WTC11 (cell line): ENCODE measurements at regions not wholly inside any gene's neighbourhood (a gene's known extent, or its start where the extent isn't known, plus 50 kb on each side); places are given as distances from the start of the nearest gene placed in this dataset.

ENCODE experiments used
- ATAC-seq: fragments of 200-7000 bp; cut with Tn5 transposase; 2 replicates; pipeline ENCODE4 v1.10.0; 2021; ENCODE audit warnings: mild to moderate bottlenecking, moderate library complexity
- CTCF ChIA-PET: fragments of 300-600 bp; sonication (Branson Sonifier 250); formaldehyde crosslinking; loops from one replicate; lab custom pipeline; 2021; ENCODE audit warnings: antibody characterized with exemption; lab: Charles Lee
- POLR2A ChIA-PET: fragments of 350-600 bp; sonication (Branson Sonifier 250); formaldehyde crosslinking; loops from one replicate; lab custom pipeline; 2021; ENCODE audit warnings: antibody characterized with exemption; lab: Charles Lee
- DNase-seq: peaks from one replicate; pipeline ENCODE4 v3.0.0; 2021; ENCODE audit warnings: low spot score
- H3K27ac Mint-ChIP-seq: 2 replicates; pipeline ENCODE4 v1.8.0; 2021; ENCODE audit warnings: mixed read lengths
- H3K27me3 Mint-ChIP-seq: 2 replicates; pipeline ENCODE4 v1.8.0; 2021; ENCODE audit warnings: low read depth, mild to moderate bottlenecking, moderate library complexity, mixed read lengths
- H3K36me3 Mint-ChIP-seq: 2 replicates; pipeline ENCODE4 v1.8.0; 2021; ENCODE audit warnings: mixed read lengths
- H3K4me1 Mint-ChIP-seq: 2 replicates; pipeline ENCODE4 v1.8.0; 2022; ENCODE audit warnings: mixed read lengths
- H3K4me3 Mint-ChIP-seq: 2 replicates; pipeline ENCODE4 v1.8.0; 2021; ENCODE audit warnings: mild to moderate bottlenecking, moderate library complexity, mixed read lengths
- H3K9me3 Mint-ChIP-seq: 2 replicates; pipeline ENCODE4 v1.8.0; 2021; ENCODE audit warnings: mixed read lengths
- ATF1 ChIP-seq: sonication (generic); formaldehyde crosslinking; IDR thresholded peaks from 2 replicates; pipeline ENCODE4 v1.8.1; 2023; ENCODE audit warnings: mild to moderate bottlenecking, moderate library complexity, missing genetic modification reagents
- EMX1 ChIP-seq: fragments of 250-450 bp; sonication (Bioruptor Pico); IDR thresholded peaks from 2 replicates; pipeline ENCODE4 v1.8.0; 2021; ENCODE audit warnings: mild to moderate bottlenecking
- ETV6 ChIP-seq: sonication (generic); formaldehyde crosslinking; IDR thresholded peaks from 2 replicates; pipeline ENCODE4 v1.8.1; 2022; ENCODE audit warnings: mild to moderate bottlenecking, missing genetic modification reagents
- FOXP1 ChIP-seq: sonication (generic); formaldehyde crosslinking; IDR thresholded peaks from 2 replicates; pipeline ENCODE4 v1.8.0; 2022; ENCODE audit warnings: missing genetic modification reagents, mild to moderate bottlenecking, moderate library complexity, borderline replicate concordance
- GRHL2 ChIP-seq: fragments of 250-450 bp; sonication (Bioruptor Pico); IDR thresholded peaks from 2 replicates; pipeline ENCODE4 v1.8.0; 2022; ENCODE audit warnings: mild to moderate bottlenecking, moderate library complexity; ENCODE audit not compliant: insufficient replicate concordance, severe bottlenecking
- NFATC4 ChIP-seq: fragments of 250-450 bp; sonication (Bioruptor Pico); IDR thresholded peaks from 2 replicates; pipeline ENCODE4 v1.9.0; 2021; ENCODE audit warnings: mild to moderate bottlenecking
- NFYB ChIP-seq: sonication (generic); formaldehyde crosslinking; conservative IDR thresholded peaks from 2 replicates; pipeline ENCODE4 v1.8.0; 2022; ENCODE audit warnings: low read depth, missing genetic modification reagents
- NR1H2 ChIP-seq: sonication (generic); formaldehyde crosslinking; IDR thresholded peaks from 2 replicates; pipeline ENCODE4 v1.9.0; 2021; ENCODE audit warnings: mild to moderate bottlenecking, moderate library complexity, missing genetic modification reagents
- PRRX2 ChIP-seq: fragments of 250-450 bp; sonication (Bioruptor Pico); IDR thresholded peaks from 2 replicates; pipeline ENCODE4 v1.8.0; 2021; ENCODE audit warnings: mild to moderate bottlenecking
- RELA ChIP-seq: sonication (generic); formaldehyde crosslinking; IDR thresholded peaks from 2 replicates; pipeline ENCODE4 v1.8.1; 2022; ENCODE audit warnings: missing genetic modification reagents, mild to moderate bottlenecking, borderline replicate concordance
- SOX15 ChIP-seq: fragments of 250-450 bp; sonication (Bioruptor Pico); IDR thresholded peaks from 2 replicates; pipeline ENCODE4 v1.9.0; 2021; ENCODE audit warnings: mild to moderate bottlenecking
- ZBTB21 ChIP-seq: sonication (generic); formaldehyde crosslinking; IDR thresholded peaks from 2 replicates; pipeline ENCODE4 v1.8.1; 2023; ENCODE audit warnings: mild to moderate bottlenecking, missing genetic modification reagents, borderline replicate concordance
- ZNF219 ChIP-seq: sonication (generic); formaldehyde crosslinking; IDR thresholded peaks from 2 replicates; pipeline ENCODE4 v1.8.0; 2023; ENCODE audit warnings: missing genetic modification reagents, mild to moderate bottlenecking, borderline replicate concordance
- ZNF416 ChIP-seq: fragments of 250-450 bp; sonication (Bioruptor Pico); IDR thresholded peaks from 2 replicates; pipeline ENCODE4 v1.9.0; 2021; ENCODE audit warnings: mild to moderate bottlenecking, inconsistent platforms
- TF ChIP-seq, protein P1 (sequence below): sonication (generic); formaldehyde crosslinking; IDR thresholded peaks from 2 replicates; pipeline ENCODE4 v1.8.0; 2022; ENCODE audit warnings: mild to moderate bottlenecking, missing genetic modification reagents
- TF ChIP-seq, protein P2 (sequence below): fragments of 250-450 bp; sonication (Bioruptor Pico); IDR thresholded peaks from 2 replicates; pipeline ENCODE4 v1.9.0; 2021; ENCODE audit warnings: mild to moderate bottlenecking
- TF ChIP-seq, protein P3 (sequence below): sonication (generic); formaldehyde crosslinking; IDR thresholded peaks from 2 replicates; pipeline ENCODE4 v1.8.1; 2023; ENCODE audit warnings: mild to moderate bottlenecking, missing genetic modification reagents
- TF ChIP-seq, protein P4 (sequence below): sonication (generic); formaldehyde crosslinking; IDR thresholded peaks from 2 replicates; pipeline ENCODE4 v1.8.1; 2022; ENCODE audit warnings: missing genetic modification reagents, borderline replicate concordance
- TF ChIP-seq, protein P5 (sequence below): fragments of 250-450 bp; sonication (Bioruptor Pico); IDR thresholded peaks from 2 replicates; pipeline ENCODE4 v1.9.0; 2021; ENCODE audit warnings: moderate library complexity, mild to moderate bottlenecking, inconsistent platforms, borderline replicate concordance
- TF ChIP-seq, protein P6 (sequence below): sonication (generic); formaldehyde crosslinking; IDR thresholded peaks from 2 replicates; pipeline ENCODE4 v1.8.0; 2022; ENCODE audit warnings: missing genetic modification reagents

DNA sequence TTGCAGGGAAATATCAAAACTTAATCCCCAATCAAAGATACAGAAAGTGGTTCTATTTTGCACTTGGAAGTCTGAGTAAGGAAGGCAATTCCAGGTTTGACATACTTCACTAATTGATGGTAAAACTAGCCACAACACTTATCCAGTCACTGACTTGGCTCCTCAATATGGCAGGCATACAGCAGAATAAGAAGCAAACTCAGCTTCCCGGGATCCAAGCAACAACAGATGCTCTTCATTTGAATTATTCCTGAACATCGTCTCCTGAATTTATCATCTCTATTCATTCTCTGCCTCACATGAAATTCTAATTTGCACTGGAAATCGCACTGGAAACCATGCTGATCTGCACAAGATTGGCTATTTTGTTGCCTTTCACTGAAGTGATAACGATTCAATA is 629.6 kb downstream of the PRELID2 start (continued):
- TF ChIP-seq ZNF416 (CRISPR knock-in tag) (no peak), NFYB (no peak), FOXP1 (CRISPR knock-in tag) (no peak), PRRX2 (CRISPR knock-in tag) (no peak)
- TF ChIP-seq, protein P1, sequence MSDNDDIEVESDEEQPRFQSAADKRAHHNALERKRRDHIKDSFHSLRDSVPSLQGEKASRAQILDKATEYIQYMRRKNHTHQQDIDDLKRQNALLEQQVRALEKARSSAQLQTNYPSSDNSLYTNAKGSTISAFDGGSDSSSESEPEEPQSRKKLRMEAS (CRISPR knock-in tag) = no peak
- TF ChIP-seq, protein P2, sequence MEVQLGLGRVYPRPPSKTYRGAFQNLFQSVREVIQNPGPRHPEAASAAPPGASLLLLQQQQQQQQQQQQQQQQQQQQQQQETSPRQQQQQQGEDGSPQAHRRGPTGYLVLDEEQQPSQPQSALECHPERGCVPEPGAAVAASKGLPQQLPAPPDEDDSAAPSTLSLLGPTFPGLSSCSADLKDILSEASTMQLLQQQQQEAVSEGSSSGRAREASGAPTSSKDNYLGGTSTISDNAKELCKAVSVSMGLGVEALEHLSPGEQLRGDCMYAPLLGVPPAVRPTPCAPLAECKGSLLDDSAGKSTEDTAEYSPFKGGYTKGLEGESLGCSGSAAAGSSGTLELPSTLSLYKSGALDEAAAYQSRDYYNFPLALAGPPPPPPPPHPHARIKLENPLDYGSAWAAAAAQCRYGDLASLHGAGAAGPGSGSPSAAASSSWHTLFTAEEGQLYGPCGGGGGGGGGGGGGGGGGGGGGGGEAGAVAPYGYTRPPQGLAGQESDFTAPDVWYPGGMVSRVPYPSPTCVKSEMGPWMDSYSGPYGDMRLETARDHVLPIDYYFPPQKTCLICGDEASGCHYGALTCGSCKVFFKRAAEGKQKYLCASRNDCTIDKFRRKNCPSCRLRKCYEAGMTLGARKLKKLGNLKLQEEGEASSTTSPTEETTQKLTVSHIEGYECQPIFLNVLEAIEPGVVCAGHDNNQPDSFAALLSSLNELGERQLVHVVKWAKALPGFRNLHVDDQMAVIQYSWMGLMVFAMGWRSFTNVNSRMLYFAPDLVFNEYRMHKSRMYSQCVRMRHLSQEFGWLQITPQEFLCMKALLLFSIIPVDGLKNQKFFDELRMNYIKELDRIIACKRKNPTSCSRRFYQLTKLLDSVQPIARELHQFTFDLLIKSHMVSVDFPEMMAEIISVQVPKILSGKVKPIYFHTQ (CRISPR knock-in tag) = no peak
- TF ChIP-seq, protein P3, sequence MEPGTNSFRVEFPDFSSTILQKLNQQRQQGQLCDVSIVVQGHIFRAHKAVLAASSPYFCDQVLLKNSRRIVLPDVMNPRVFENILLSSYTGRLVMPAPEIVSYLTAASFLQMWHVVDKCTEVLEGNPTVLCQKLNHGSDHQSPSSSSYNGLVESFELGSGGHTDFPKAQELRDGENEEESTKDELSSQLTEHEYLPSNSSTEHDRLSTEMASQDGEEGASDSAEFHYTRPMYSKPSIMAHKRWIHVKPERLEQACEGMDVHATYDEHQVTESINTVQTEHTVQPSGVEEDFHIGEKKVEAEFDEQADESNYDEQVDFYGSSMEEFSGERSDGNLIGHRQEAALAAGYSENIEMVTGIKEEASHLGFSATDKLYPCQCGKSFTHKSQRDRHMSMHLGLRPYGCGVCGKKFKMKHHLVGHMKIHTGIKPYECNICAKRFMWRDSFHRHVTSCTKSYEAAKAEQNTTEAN (CRISPR knock-in tag) = no peak

DNA sequence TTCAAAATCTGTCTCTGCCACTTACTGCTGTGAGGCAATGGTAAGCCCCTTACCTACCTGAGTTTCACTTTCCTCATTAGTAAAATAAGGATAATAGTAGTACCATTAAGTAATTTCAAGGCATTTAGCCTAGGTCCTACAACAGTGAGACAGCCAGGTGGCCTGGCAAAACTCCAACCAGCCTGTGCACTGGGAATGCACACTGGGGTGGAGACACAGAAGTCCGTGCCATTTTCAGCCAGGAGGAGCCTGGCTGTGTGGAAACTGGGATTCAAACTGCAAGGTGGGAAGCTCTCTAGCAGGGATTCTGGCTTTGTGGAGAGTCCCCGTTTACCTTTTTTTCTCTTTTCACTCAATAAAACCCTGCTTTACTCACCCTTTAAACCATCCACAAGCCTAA is 630.4 kb downstream of the PRELID2 start:
- CTCF ChIA-PET = interaction anchor here (0.7 kb wide), 1 partner anchor 33 kb away, joined by 3 read pairs; no protein-coding TSS in a partner anchor
- Mint-ChIP-seq H3K27ac (no peak overlapping the region), H3K27me3 (no peaks in the 10 kb centered on the region), H3K4me3 (no peak overlapping the region), H3K36me3 (no peaks in the 10 kb centered on the region)
- POLR2A ChIA-PET = no interaction called here
- no peak for DNase-seq
- no peak for ATAC-seq
- TF ChIP-seq GRHL2 (CRISPR knock-in tag) (no peak), SOX15 (CRISPR knock-in tag) (no peak), ZBTB21 (CRISPR knock-in tag) (no peak), EMX1 (CRISPR knock-in tag) (no peak), ETV6 (CRISPR knock-in tag) (no peak)
- TF ChIP-seq, protein P4, sequence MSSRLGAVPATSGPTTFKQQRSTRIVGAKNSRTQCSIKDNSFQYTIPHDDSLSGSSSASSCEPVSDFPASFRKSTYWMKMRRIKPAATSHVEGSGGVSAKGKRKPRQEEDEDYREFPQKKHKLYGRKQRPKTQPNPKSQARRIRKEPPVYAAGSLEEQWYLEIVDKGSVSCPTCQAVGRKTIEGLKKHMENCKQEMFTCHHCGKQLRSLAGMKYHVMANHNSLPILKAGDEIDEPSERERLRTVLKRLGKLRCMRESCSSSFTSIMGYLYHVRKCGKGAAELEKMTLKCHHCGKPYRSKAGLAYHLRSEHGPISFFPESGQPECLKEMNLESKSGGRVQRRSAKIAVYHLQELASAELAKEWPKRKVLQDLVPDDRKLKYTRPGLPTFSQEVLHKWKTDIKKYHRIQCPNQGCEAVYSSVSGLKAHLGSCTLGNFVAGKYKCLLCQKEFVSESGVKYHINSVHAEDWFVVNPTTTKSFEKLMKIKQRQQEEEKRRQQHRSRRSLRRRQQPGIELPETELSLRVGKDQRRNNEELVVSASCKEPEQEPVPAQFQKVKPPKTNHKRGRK (CRISPR knock-in tag) = no peak
- TF ChIP-seq, all 79 proteins: peak for 0
- 0 out of 2 replicates have a peak, but pooled peaks cover 3% of the 10 kb centered on the region for H3K9me3 Mint-ChIP-seq
- peaks cover 3% of the 10 kb centered on the region for H3K4me1 Mint-ChIP-seq

DNA sequence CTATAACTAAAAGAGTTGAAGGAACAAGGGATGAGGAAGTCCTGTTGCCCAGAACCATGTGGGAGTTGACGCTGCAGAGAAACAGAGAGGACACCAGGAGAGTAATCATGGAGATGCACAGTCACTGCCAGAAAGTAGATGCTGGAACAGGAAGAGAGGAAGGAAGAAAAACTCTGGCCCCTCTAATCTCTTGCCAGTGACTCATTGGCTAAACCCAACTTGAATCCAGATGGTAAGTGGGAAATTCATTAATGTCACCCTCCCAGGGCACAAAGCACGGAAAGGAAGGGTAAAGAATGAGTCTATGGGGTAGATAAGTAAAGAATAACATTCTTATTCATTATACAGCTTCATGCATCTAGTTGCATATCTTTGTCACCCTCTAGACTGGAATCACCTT is 631.9 kb downstream of the PRELID2 start:
- no peaks in the 10 kb centered on the region for H3K27me3 Mint-ChIP-seq
- DNase-seq (no peak), ATAC-seq (no peak)
- TF ChIP-seq ZNF219 (CRISPR knock-in tag) = no peak
- no peak for TF ChIP-seq NFATC4 (CRISPR knock-in tag)
- TF ChIP-seq, protein P2 (CRISPR knock-in tag) = no peak
- TF ChIP-seq, protein P5, sequence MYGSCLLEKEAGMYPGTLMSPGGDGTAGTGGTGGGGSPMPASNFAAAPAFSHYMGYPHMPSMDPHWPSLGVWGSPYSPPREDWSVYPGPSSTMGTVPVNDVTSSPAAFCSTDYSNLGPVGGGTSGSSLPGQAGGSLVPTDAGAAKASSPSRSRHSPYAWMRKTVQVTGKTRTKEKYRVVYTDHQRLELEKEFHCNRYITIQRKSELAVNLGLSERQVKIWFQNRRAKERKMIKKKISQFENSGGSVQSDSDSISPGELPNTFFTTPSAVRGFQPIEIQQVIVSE (CRISPR knock-in tag) = no peak
- no peak for TF ChIP-seq RELA (CRISPR knock-in tag)
- TF ChIP-seq ATF1 (CRISPR knock-in tag) = no peak
- no peak for TF ChIP-seq NR1H2 (CRISPR knock-in tag)
- TF ChIP-seq, protein P6, sequence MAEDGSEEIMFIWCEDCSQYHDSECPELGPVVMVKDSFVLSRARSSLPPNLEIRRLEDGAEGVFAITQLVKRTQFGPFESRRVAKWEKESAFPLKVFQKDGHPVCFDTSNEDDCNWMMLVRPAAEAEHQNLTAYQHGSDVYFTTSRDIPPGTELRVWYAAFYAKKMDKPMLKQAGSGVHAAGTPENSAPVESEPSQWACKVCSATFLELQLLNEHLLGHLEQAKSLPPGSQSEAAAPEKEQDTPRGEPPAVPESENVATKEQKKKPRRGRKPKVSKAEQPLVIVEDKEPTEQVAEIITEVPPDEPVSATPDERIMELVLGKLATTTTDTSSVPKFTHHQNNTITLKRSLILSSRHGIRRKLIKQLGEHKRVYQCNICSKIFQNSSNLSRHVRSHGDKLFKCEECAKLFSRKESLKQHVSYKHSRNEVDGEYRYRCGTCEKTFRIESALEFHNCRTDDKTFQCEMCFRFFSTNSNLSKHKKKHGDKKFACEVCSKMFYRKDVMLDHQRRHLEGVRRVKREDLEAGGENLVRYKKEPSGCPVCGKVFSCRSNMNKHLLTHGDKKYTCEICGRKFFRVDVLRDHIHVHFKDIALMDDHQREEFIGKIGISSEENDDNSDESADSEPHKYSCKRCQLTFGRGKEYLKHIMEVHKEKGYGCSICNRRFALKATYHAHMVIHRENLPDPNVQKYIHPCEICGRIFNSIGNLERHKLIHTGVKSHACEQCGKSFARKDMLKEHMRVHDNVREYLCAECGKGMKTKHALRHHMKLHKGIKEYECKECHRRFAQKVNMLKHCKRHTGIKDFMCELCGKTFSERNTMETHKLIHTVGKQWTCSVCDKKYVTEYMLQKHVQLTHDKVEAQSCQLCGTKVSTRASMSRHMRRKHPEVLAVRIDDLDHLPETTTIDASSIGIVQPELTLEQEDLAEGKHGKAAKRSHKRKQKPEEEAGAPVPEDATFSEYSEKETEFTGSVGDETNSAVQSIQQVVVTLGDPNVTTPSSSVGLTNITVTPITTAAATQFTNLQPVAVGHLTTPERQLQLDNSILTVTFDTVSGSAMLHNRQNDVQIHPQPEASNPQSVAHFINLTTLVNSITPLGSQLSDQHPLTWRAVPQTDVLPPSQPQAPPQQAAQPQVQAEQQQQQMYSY (CRISPR knock-in tag) = no peak
- no peaks in the 10 kb centered on the region for H3K9me3 Mint-ChIP-seq
- ChIA-PET CTCF (no interaction called here), POLR2A (no interaction called here)
- H3K36me3 Mint-ChIP-seq = no peaks in the 10 kb centered on the region
- no peak overlapping the region for H3K27ac Mint-ChIP-seq
- H3K4me3 Mint-ChIP-seq = no peak overlapping the region
- H3K4me1 Mint-ChIP-seq = peaks cover 3% of the 10 kb centered on the region
